ENCODE measurements at regions not wholly inside any gene's neighbourhood (a gene's known extent, or its start where the extent isn't known, plus 50 kb on each side); places are given as distances from the start of the nearest gene placed in this dataset.
"Not testable (repeated sequence)": the region's sequence is repeated elsewhere in the genome, so short reads cannot be mapped to it uniquely, and the experiment has no call there.

- no peak for DNase-seq
Observed at GRCh38 chrX:99394456-99394855, 1015.6 kb downstream of the PCDH19 start.

GRCh38 chrX:99384594-99385374 is 1025.3 kb downstream of the PCDH19 start:
- no peak for DNase-seq

GRCh38 chrX:99383786-99384185 is 1026.3 kb downstream of the PCDH19 start:
- DNase-seq: no peak

- DNase-seq: no peak
Observed at GRCh38 chrX:99371976-99372595, 1038.0 kb downstream of the PCDH19 start.

GRCh38 chrX:99353412-99353811 is 1056.7 kb downstream of the PCDH19 start:
- DNase-seq: no peak

GRCh38 chrX:99348256-99348655 is 1061.8 kb downstream of the PCDH19 start:
- DNase-seq: no peak

- no peak for DNase-seq
Observed at GRCh38 chrX:99308302-99308701, 1101.8 kb downstream of the PCDH19 start.

- no peak for DNase-seq
Observed at GRCh38 chrX:99305573-99305972, 1104.5 kb downstream of the PCDH19 start.

- DNase-seq: peak; percentile 2
Observed at GRCh38 chrX:99301990-99302389, 1108.1 kb downstream of the PCDH19 start.

- no peak for DNase-seq
Observed at GRCh38 chrX:99271641-99272040, 1138.4 kb downstream of the PCDH19 start.

- no peak for DNase-seq
Observed at GRCh38 chrX:99266255-99266654, 1143.8 kb downstream of the PCDH19 start.

GRCh38 chrX:99248180-99248579 is 1161.9 kb downstream of the PCDH19 start:
- DNase-seq: no peak

- no peak for DNase-seq
Observed at GRCh38 chrX:99242001-99242400, 1168.1 kb downstream of the PCDH19 start.

GRCh38 chrX:99234384-99234783 is 1175.7 kb downstream of the PCDH19 start:
- DNase-seq: not testable (repeated sequence)

GRCh38 chrX:99192421-99192820 is 1217.7 kb downstream of the PCDH19 start:
- DNase-seq: no peak

- no peak for DNase-seq
Observed at GRCh38 chrX:99184153-99184552, 1225.9 kb downstream of the PCDH19 start.

GRCh38 chrX:99172958-99173357 is 1237.1 kb downstream of the PCDH19 start:
- DNase-seq: no peak

GRCh38 chrX:99142745-99143144 is 1267.3 kb downstream of the PCDH19 start:
- DNase-seq: no peak

GRCh38 chrX:99137488-99137887 is 1272.6 kb downstream of the PCDH19 start:
- no peak for DNase-seq

GRCh38 chrX:99117011-99117410 is 1293.1 kb downstream of the PCDH19 start:
- DNase-seq: no peak

GRCh38 chrX:99095965-99096635 is 1314.0 kb downstream of the PCDH19 start:
- no peak for DNase-seq

GRCh38 chrX:99091459-99091858 is 1318.6 kb downstream of the PCDH19 start:
- no peak for DNase-seq

- DNase-seq: no peak
Observed at GRCh38 chrX:99078301-99078700, 1331.8 kb downstream of the PCDH19 start.

GRCh38 chrX:99077099-99077498 is 1333.0 kb downstream of the PCDH19 start:
- no peak for DNase-seq
